Stimulated activated CD8-positive, alpha-beta memory T cell treated with anti-CD3 and anti-CD28 coated beads, Interleukin-7, amount 100 ng/mL, for 4 hours (primary cell): ENCODE measurements at regions not wholly inside any gene's neighbourhood (a gene's known extent, or its start where the extent isn't known, plus 50 kb on each side); places are given as distances from the start of the nearest gene placed in this dataset.

Experiments
- DNase-seq, 2 donors: peaks; one replicate each; pipeline ENCODE4 v3.0.0-alpha.2; 2020; ENCODE audit warnings: low read depth in 2 of 2

DNA sequence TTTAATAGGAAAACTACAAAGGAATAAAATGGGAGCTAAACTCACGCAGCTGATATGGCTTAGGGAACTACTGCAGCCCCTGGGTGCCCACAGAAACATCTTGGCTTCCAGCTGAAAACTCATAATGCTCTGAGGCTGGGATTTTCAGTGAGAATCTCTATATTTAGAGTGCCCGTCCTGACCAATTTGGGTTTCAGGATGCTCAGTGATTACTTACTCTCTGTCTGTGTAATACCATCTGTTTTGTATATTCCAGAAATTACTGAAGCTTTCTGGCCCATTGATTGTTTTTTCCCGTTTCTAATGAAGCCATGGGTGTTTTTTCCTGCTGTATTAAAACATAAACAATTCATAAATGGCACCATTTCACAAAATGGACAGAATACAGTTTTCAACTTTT is 50.6 kb upstream of the ZNF385D start:
- DNase-seq, result no peak

DNA sequence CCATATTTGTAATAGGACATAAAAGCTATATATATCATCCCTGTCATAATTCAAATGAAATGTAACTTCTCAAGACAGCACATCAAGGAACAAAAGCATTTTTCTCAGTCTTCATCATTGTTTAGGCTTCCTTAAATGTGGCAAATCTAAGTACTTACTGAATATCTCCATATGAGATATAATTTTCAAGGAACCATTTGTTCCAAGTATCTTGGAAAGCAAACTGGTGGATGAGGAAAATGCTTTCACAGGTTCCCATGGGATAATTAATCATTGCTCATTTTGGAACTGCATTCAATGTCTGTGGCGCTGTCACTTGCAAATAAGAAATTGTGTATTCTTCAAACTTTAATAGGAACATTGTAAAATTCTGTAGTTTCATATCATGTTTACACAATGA is 52.6 kb upstream of the ZNF385D start:
- no peak for DNase-seq

DNA sequence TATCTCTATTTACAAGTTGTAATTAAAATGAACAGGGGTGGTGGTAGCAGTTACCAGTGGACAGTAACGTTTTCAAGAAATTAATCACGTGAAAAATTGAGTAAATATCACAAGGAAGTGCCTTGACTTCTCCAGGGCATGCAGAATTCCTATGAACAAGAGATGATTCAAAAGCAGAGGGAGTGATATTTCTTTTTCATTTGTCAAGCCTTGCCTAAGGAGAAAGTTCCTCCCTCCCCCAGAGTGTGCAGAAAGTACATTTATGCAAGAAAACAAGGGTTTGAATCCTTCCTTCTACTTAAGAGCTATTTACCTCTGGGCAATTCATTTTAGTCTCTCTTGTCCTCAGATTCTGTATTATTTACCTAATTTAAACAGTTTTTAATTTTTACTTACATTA is 53.3 kb upstream of the ZNF385D start:
- no peak for DNase-seq

DNA sequence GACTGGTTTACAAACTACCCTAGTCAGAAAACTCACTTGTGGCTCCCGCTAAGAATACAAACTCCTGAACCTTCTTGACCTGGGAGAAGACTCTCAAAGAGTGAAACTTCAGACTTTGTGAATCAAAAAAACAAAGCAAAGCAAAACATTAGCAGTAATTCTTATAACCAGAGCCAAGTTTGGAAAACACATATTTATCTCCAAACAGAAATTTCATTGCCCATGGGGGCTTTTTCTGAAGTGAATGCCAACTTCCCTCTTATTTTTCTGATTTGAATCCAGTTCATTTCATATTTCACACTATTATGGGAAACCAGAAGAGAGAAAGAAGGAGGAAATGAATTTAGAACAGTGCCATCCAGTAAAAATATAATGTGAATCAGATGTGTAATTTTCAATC is 55.7 kb upstream of the ZNF385D start:
- DNase-seq, result no peak

DNA sequence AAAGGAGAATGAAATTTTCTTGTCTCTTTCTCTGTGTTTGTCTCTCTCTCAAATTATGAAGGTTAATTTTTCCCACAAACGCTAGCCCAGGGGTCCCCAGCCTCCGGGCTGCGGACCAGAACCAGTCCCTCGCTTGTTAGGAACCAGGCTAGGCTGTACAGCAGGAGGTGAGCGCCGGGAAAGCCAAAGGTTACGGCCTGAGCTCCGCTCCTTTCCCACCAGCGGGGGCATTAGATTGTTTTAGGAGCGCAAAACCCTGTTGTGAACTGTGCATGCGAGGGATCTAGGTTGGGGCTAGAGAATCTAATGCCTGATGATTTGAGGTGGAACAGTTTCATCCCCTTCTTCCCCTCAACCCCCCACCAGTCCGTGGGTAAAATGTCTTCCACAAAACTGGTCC is 74.7 kb upstream of the ZNF385D start:
- no peak for DNase-seq

DNA sequence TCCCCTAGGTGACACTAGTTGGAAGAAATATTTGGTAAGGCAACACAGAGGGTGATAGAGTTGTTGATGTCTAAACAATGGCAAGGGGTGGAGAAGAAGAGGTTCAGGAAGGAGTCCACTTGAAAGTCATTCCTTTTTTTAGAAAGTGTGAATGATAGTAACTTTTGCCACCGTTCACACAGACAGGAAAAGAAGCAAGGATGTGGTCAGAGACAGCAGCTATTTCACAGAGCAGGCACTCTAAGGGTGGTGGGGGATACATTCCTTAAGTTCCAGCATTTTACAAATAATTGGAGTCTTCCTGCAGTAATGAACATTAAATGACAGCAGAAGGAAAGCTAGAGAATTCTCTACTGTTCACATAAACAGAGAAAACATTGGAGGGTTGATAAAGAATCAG is 75.4 kb upstream of the ZNF385D start:
- no peak for DNase-seq

DNA sequence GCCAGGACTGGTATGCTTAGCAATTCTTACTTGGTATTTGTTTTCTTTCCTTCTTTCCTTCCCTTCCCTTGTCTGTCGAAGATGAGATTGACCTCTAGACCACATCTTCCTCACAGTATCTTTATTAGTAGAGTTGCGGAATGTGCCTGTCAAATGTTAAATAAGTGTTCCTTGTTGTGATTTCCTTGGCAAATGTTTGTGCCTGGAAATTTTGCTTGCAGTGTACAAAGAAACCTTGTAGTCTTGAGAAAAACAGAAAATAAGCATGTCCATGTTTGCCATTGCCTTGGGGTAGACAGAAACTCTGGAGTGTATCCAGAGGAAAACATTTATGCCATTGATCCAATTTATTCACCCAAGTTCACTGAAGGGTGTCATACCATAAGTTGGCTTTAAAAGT is 79.5 kb upstream of the ZNF385D start:
- no peak for DNase-seq

DNA sequence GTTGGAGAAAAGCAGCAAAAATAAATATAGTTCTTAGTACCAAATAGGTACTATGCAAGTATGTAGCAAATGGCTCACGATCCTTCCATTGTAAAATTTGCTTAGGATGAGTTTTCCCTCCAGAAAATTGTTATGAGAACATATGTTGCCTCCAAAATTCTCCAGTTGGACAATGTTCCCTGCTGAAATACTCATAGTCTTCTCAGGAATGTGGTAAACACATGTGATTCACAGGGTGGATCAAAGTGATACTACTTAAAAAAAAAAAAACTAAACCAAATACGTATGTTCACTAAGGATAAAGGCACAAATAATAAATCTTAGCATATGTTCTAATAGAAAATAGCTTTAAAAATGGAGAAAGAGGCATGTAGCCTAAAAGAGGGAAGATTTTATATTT is 84.3 kb upstream of the ZNF385D start:
- no peak for DNase-seq

DNA sequence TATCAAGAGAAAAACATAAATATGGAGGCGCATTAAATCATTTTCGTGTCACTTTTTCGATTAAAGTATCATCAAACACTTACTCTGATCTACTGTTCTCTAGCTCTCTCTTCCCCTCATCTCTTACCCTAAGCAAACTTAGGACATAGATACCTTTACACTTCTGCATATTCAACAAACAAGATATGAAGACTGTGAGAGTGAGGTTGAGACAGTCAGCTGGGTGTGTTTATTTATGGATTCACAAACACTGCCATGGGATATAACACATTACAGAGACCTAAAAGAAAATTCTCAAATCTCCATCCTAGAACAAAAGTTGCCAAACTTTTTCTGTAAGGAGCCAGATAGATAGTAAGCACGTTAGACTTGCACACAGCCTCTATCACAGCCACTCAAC is 85.2 kb upstream of the ZNF385D start:
- no peak for DNase-seq

DNA sequence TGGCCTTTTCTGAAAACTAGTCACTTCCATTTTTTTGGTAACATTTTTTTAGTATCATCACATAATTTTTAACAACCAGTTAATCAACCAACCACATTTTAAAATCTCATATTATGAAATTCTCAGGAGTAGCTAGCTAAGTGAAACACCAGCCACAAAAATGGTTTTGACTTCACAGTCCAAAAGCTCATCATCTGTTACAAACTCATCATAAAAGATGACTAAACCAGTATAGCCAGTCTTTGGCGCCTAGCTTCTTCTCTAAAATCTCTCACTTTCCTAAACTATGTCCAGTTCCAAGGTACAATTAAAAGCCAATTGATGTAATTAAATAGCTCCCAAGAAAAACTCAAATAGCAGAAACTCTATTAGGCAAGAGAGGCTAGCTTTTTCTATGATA is 88.2 kb upstream of the ZNF385D start:
- DNase-seq, result no peak

DNA sequence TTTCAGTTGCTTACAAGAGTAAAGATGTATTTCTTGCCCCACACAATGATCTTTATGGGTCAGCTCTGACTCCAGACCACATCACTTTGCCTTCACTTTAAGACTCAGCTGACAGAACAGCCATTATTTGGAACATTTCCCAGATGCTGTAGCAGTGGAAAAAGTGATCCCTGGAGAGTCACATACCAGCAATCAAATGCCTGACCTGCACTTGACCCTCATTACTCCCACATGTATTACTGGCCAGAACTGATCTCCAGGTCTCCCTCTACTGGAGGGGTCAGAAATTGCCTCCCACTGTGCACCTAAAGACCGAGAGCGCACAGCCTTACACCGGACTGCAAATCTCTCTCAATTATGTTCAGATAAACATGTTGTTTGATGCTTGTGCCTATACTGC is 88.6 kb upstream of the ZNF385D start:
- DNase-seq, result no peak

DNA sequence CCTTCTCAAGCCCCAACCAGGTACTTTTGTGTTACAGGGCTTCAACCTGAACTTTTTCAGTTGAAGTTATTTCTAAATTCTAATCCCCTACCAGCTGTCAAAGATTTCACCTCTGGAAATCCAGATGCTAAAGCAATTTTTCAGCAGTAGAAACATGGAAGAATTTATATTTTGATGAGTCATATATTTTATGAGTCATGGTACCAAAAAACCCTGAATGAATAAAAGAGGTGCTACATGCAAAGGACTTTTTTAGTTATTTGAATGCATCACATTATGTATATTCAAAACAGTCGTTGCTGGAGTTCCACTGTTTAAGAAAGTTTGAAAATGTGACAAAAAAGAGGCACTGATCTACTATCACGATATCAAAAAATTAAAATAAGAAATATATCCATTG is 96.0 kb upstream of the ZNF385D start:
- no peak for DNase-seq

DNA sequence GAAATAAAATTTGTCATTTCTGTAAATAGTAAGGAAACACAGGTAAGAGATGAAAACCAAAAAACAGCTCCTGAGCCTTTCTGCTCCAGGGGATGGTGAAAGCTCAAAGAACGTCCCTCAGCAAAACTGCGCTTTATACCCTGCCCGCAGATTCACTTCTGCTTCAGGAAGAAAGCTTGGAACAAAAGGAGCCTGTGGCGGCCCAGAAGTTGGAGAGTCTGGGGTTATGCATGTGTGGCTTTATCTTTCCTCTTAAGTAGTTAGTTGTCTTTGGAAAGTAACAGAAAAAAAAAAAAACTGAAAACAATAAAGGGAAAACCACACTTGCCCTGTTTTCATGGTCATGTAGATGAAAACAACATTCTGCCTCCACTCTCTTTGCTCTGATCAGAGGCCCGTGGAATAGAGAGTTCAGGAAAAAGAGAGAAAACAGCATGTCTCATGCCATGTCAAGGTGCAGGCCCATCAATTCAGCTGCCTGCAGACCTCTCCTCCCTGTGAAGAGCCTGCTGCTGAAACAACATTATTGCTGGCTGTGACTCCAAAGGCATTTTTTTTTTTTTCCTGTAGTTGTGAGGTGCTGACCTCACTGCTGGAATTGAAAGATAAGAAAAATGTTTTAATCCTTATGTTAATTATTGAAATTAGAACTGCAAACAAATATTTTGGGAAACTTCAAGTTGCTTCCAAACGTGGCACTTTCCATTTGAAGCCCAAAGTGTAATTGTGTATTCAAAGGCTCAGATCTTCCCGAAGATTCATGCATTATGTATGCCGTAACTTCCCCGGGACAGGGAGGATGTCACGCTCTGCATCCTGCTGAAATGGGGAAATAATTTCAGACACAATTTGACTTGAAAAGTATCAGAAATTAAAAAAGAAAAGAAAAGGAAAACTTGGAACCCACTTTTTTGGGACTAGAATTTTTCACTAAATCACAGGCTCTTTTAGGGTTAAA is 108.4 kb upstream of the ZNF385D start:
- no peak for DNase-seq

DNA sequence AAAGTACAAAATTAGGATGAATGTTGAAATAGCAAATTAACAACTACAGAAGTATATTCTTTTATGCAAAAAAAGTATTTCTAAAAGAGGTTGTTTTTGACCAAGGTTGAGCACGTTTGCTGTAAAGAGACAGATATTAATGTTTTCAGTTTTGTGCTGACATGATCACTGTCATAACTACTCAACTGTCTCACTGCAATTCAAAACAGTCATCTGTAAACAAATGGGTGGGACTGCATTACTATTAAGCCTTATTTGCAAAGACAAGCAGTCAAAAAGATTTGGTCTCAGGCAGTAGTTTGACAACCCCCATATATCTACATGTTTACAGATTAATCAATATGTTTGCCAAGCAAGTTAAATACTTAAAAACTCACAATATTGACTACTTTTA is 109.1 kb upstream of the ZNF385D start:
- DNase-seq, result no peak

DNA sequence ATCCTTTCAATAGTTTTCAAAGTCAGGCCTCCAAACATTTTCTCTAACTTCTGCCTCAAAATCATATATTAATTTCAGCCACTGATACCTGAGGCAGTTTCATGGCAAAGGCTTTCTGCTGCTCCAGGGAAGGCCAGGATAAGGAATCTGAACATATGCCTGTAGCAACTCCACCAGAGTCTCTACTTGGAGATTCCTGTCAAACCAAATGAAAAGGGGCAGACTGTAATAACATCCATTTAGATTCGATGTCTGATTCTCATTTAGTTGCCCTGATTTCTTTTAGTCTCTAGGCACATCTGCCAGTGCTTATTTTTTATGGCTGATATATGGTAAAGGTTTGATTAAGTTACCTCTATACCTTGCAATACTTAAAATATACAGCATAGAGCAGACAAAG is 109.6 kb upstream of the ZNF385D start:
- DNase-seq, result no peak

DNA sequence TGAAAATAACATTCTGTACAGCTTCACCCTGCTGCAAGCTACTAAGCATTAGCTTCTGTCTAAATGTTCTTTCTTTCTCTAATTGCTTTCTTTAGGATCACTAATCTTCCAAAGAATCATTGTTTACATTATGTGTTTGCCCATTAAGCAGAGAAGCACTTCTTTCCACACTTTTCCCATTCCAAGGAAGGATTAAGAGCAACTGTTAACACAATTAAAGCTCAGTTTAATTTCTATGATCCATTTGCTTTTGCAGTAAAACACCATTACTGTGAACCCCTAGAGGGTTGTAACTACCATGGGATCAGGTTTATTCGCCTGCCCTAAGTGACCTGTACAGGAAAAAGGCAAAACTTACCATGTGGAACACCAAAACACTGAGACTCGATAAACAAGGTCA is 125.8 kb upstream of the ZNF385D start:
- no peak for DNase-seq

DNA sequence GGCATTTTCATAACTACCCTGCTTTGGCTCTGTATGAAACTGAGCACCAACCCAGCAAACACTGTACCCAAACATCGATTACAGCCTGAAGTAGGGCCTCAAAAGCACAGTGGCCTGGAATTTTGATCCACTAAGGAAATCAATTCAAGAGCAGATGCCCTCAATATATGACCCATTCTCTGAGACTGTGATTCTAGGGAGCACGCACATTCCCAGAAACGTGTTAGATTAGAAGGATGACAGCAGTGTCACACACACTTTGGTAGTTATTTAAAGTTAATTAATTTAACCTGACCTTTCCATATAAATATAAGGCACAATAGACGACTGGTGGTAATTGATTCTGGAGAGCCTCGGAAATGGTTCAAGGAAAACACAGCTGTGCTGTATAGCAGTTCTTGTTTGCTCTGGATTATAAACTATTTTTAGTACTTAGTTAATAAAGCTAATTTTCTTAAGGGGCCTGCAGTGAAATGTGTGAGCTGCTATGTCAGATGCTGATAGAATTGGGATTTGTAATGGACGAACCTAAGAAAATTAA is 126.3 kb upstream of the ZNF385D start:
- no peak for DNase-seq

DNA sequence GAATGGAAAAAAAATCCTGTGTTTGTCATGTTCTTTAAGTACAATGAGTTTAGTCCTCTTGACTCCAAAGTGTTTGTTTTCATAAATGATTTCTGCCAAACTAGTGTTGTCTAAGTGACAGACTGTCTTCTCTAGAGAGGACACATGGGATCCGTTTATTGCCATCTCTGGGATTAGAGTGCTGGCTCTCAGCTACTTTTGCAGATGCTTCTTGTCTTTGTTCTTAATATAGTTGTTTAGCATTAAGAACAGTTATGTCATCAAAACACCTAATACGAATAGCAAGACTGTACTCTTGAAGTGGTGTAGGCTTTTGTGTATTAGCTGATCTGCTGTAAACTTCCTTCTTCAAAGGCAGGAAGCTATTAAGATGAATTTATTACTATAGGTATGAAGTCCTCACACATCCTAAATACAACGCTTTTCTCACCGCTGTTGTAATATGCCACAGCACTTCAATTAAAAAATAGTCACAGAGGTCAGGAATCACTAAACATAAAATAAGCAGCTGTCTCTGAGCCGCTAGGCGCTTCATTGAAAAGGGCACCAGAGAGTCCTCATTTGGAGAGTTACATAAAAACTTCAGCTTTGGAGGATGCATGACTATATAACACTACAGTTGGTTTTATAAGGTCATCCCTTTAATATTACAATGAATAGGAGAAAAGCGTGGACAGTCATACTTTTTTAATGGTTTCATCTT is 128.3 kb upstream of the ZNF385D start:
- no peak for DNase-seq

DNA sequence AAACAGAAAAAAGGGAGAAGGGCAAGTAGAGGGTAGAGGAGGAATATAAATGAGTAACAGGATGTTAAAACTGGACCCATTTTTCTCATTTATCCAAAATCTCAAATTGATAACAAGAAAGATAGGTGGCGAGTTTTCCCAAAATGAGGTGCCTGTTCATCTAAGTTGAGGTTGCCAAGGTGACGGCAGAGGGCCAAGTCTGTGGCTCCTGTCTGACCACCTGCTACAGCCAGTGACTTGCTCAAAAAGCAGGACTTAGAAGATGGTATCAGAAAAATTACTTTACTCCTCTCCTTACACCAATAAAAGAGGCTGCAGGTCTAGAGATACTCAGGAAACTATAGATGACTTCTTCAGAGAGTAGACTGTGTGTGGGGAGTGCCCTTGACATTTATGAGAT is 137.6 kb upstream of the ZNF385D start:
- no peak for DNase-seq

DNA sequence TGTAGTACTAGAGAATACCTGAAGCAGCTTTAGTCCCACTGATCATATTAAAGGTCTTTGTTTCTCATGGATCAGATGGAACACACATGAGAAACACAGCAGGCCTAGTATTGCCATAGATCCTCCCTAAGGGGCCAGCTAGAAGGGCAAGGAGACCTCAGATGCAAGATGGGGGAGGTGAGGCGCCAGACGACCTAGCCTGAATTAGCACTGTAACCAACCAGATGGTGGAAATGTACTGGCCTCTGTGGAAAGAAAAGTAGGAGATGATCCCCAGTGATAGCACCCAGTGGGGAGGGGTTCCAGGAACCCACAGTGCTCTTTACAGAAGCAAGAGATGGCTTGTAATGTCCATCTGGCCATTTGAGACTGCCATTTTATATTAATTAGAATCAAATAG is 138.2 kb upstream of the ZNF385D start:
- no peak for DNase-seq

DNA sequence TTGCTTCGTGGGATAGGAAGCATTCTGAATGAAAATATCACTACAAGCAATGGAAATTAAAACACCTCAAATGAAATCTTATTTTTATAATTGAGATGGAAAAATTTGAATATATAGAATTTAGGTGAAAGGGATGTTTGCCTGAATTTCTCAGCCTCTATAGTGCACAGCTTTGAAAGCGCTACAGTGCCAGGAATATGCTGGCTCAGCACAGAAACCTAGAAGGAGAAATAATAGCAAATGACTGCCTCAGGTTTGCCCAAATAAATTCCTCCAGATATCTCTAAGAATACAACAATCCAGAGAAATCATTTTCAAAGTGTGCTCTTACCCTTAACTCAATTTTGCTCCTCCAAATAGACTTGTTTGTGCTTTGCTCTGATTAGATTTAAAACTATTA is 141.1 kb upstream of the ZNF385D start:
- no peak for DNase-seq

DNA sequence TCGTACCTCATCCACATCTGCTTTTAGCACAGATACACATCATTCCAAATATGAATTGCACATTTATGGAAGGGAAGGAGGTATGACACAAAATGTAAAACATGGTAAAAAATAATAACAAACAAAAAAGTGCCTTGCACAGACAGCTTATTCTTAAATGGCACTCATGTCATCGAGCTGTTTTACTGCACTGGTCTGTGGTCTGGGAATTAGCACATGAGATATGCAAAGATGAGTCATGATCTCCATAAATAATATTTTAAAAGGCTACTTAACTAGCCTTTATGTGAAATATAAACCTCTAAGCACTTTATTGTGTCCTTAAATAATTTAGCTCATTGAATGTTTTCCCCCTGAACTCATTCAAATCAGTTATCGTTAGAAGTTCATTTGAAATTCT is 142.2 kb upstream of the ZNF385D start:
- DNase-seq, result no peak
